ENCODE measurements at regions not wholly inside any gene's neighbourhood (a gene's known extent, or its start where the extent isn't known, plus 50 kb on each side); places are given as distances from the start of the nearest gene placed in this dataset.

GRCh38 chr11:131135611-131136010, 219.3 kb upstream of the SNX19 start:
- TF ChIP-seq ZNF565 (CRISPR knock-in tag; conservative IDR thresholded peaks at IDR 0.05; ENCODE audit: low read depth) (no peak), ZC3H10 (CRISPR knock-in tag; IDR thresholded peaks at IDR 0.05) (no peak), ZFP30 (CRISPR knock-in tag; IDR thresholded peaks at IDR 0.05) (no peak), ZFP3 (CRISPR knock-in tag; IDR thresholded peaks at IDR 0.05) (no peak), ZNF8 (CRISPR knock-in tag; IDR thresholded peaks at IDR 0.05) (no peak), ZNF70 (CRISPR knock-in tag; IDR thresholded peaks at IDR 0.05) (no peak), SNAI2 (CRISPR knock-in tag; IDR thresholded peaks at IDR 0.05) (no peak), CSDC2 (CRISPR knock-in tag; IDR thresholded peaks at IDR 0.05) (no peak), CSRNP3 (CRISPR knock-in tag; IDR thresholded peaks at IDR 0.05) (no peak), TCF4 (CRISPR knock-in tag; IDR thresholded peaks at IDR 0.05; ENCODE audit: borderline replicate concordance) (no peak), TOX (CRISPR knock-in tag; IDR thresholded peaks at IDR 0.05; ENCODE audit: borderline replicate concordance) (no peak), POU6F1 (CRISPR knock-in tag; IDR thresholded peaks at IDR 0.05; ENCODE audit: borderline replicate concordance, low read depth) (no peak), RARB (CRISPR knock-in tag; IDR thresholded peaks at IDR 0.05) (no peak), PPARA (CRISPR knock-in tag; IDR thresholded peaks at IDR 0.05; ENCODE audit: borderline replicate concordance) (no peak), CREB5 (CRISPR knock-in tag; IDR thresholded peaks at IDR 0.05; ENCODE audit: low read depth) (no peak), ISL1 (CRISPR knock-in tag; IDR thresholded peaks at IDR 0.05) (no peak), BACH2 (CRISPR knock-in tag; IDR thresholded peaks at IDR 0.05; ENCODE audit: borderline replicate concordance) (no peak)
- no peak for ATAC-seq

- ATAC-seq, result no peak
- TF ChIP-seq ZNF8 (CRISPR knock-in tag; IDR thresholded peaks at IDR 0.05), result no peak
- no peak for TF ChIP-seq TCF4 (CRISPR knock-in tag; IDR thresholded peaks at IDR 0.05; ENCODE audit: borderline replicate concordance)
- no peak for TF ChIP-seq RARB (CRISPR knock-in tag; IDR thresholded peaks at IDR 0.05)
- no peak for TF ChIP-seq ESRRG (CRISPR knock-in tag; IDR thresholded peaks at IDR 0.05)
- no peak for TF ChIP-seq OSR1 (CRISPR knock-in tag; IDR thresholded peaks at IDR 0.05)
- TF ChIP-seq ZC3H10 (CRISPR knock-in tag; IDR thresholded peaks at IDR 0.05), result no peak
- no peak for TF ChIP-seq ZNF565 (CRISPR knock-in tag; conservative IDR thresholded peaks at IDR 0.05; ENCODE audit: low read depth)
- no peak for TF ChIP-seq ISL1 (CRISPR knock-in tag; IDR thresholded peaks at IDR 0.05)
- TF ChIP-seq SNAI2 (CRISPR knock-in tag; IDR thresholded peaks at IDR 0.05), result no peak
- no peak for TF ChIP-seq ARNTL (CRISPR knock-in tag; IDR thresholded peaks at IDR 0.05; ENCODE audit: borderline replicate concordance, low read depth)
- TF ChIP-seq CREB5 (CRISPR knock-in tag; IDR thresholded peaks at IDR 0.05; ENCODE audit: low read depth), result no peak
- TF ChIP-seq ZFP3 (CRISPR knock-in tag; IDR thresholded peaks at IDR 0.05), result no peak
- no peak for TF ChIP-seq ZFP30 (CRISPR knock-in tag; IDR thresholded peaks at IDR 0.05)
- no peak for TF ChIP-seq CSRNP3 (CRISPR knock-in tag; IDR thresholded peaks at IDR 0.05)
- TF ChIP-seq BACH2 (CRISPR knock-in tag; IDR thresholded peaks at IDR 0.05; ENCODE audit: borderline replicate concordance), result no peak
- TF ChIP-seq CSDC2 (CRISPR knock-in tag; IDR thresholded peaks at IDR 0.05), result no peak
These were observed 220.2 kb upstream of the SNX19 start for GRCh38 chr11:131136486-131136885.

GRCh38 chr11:131137046-131137445, 220.8 kb upstream of the SNX19 start:
- no peak for TF ChIP-seq CSDC2 (CRISPR knock-in tag; IDR thresholded peaks at IDR 0.05)
- no peak for TF ChIP-seq ARNTL (CRISPR knock-in tag; IDR thresholded peaks at IDR 0.05; ENCODE audit: borderline replicate concordance, low read depth)
- TF ChIP-seq CSRNP3 (CRISPR knock-in tag; IDR thresholded peaks at IDR 0.05), result no peak
- no peak for TF ChIP-seq BACH2 (CRISPR knock-in tag; IDR thresholded peaks at IDR 0.05; ENCODE audit: borderline replicate concordance)
- TF ChIP-seq ZNF8 (CRISPR knock-in tag; IDR thresholded peaks at IDR 0.05), result no peak
- TF ChIP-seq TOX (CRISPR knock-in tag; IDR thresholded peaks at IDR 0.05; ENCODE audit: borderline replicate concordance), result no peak
- no peak for TF ChIP-seq GLIS3 (CRISPR knock-in tag; IDR thresholded peaks at IDR 0.05)
- no peak for TF ChIP-seq ISL1 (CRISPR knock-in tag; IDR thresholded peaks at IDR 0.05)
- no peak for TF ChIP-seq RARB (CRISPR knock-in tag; IDR thresholded peaks at IDR 0.05)
- no peak for TF ChIP-seq ZC3H10 (CRISPR knock-in tag; IDR thresholded peaks at IDR 0.05)
- TF ChIP-seq PATZ1 (CRISPR knock-in tag; IDR thresholded peaks at IDR 0.05; ENCODE audit: borderline replicate concordance), result no peak
- ATAC-seq, result no peak

Data from SK-N-SH treated with all-trans-retinoic acid at 6 μM for 48 hours (cell line).